GM18507 (cell line): ENCODE measurements at regions not wholly inside any gene's neighbourhood (a gene's known extent, or its start where the extent isn't known, plus 50 kb on each side); places are given as distances from the start of the nearest gene placed in this dataset.
"Not testable (repeated sequence)": the region's sequence is repeated elsewhere in the genome, so short reads cannot be mapped to it uniquely, and the experiment has no call there.

ENCODE experiments used
- DNase-seq: peaks from one replicate; pipeline ENCODE4 v3.0.0; 2011; ENCODE audit warnings: low read depth; ENCODE audit not compliant: insufficient read length; ENCODE audit errors: extremely low spot score
- FAIRE-seq: peaks from 2 replicates; lab custom pipeline; 2011; peaks lifted over from hg19 to GRCh38; lab: Jason Lieb, UNC

DNA sequence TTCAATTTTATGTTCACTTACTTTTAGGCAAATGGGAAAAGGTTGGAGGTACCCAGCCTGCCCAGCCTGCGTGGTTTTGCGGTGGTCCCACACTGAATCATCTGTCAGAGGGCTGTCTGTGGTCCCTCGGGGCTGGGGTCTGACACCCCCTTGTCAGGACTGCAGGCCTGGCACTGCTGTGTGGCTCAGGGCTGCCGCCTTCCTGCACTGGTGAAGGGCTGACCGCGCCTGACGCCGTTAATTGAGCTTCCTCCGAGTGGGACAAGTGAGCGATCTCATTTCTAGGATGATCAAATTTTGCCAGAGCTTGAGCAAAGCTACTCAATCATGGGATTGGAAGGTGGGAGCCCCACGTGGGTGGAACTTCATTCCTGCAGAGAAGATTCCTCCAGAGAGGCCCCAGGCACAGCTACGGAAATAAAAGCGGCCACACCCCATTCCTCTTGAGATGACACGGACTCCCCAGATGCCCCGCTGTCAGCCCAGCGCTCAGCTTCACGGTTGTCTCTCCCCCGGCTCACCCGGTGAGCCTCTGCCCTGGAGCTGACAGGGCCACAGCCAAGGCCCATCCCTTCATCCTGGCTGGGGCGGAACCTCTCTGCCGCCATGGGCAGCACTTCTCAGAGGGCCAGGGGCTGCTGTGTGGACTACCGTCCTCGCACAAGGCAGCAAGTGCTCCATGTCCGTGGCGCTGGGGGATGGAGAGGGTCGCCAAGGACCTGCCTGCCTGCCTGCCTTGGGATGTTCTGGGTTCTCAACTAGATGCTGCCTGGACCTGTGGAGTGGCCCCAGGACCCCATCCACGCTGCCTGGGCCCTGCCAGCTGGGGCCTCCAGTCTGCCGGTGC is 215.5 kb upstream of the SGCG start:
- FAIRE-seq, DNase-seq: not testable (repeated sequence)

DNA sequence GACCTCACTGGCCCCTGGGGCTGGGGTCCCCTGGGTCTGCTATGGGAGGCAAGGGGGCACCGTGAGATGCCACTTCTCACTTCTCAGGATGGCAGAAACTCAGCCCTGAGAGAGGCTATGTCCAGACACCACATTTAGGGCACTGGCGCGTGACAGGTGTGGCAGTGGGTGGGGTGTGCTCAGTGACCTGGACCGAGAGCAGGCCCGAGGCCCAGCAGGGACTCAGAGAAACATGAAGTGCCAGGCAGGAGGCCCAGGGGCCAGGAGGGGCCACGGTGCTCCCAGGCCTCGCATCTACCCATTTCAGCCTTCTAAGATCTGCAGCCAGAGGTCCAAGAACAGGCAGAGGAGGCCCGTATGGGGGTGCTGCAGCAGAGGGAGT is 214.9 kb upstream of the SGCG start:
- FAIRE-seq, DNase-seq: not testable (repeated sequence)

DNA sequence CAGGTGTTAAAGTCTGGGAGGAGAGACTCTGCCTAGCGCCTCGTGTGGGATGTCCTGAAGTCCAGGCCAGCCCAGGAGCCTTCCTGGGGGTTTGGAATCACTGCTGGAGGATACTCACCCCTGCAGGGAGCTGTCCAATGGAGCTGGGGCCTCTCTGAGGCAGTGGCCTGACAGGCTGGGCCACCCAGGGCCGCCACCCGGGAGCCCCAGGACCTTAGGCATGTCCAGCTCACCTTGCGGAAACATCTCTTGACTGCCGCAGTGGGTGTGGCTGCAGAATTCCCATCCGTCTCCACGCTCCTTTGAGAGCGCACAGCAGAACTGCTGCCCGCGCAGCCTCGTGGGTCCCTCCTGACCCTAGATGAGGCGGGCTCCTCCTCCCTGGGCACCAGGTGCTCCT is 214.0 kb upstream of the SGCG start:
- FAIRE-seq: not testable (repeated sequence)

GRCh38 chr13:22967669-22968068 is 213.1 kb upstream of the SGCG start:
- no peak for FAIRE-seq
- no peak for DNase-seq

More for the DNA sequence above, 214.0 kb upstream of the SGCG start:
- not testable (repeated sequence) for DNase-seq

DNA sequence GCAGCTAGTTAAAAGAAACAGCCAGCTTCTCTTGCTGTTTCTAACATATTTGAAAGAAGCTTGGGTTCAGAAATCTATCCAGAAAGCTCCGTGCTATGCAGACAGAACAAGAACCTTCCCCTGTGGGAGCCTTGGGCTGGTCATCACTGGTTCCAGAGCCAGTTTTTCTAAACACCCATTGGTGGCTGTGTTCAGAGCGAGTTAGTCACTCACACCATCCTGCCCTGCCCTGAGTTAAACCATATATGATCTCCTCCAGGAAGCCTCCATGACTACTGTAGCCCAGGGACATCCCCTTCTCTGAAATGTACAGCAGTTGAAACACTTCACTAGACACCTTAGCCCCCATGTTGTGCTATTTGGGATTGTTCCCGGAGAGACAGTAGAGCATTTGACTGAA is 200.8 kb upstream of the SGCG start:
- DNase-seq: no peak

GRCh38 chr13:22980936-22981335 is 199.8 kb upstream of the SGCG start:
- FAIRE-seq (no peak), DNase-seq (no peak)

More for the DNA sequence above, 200.8 kb upstream of the SGCG start:
- no peak for FAIRE-seq

- FAIRE-seq: no peak
- no peak for DNase-seq
Observed at GRCh38 chr13:22993148-22993547, 187.6 kb upstream of the SGCG start.

DNA sequence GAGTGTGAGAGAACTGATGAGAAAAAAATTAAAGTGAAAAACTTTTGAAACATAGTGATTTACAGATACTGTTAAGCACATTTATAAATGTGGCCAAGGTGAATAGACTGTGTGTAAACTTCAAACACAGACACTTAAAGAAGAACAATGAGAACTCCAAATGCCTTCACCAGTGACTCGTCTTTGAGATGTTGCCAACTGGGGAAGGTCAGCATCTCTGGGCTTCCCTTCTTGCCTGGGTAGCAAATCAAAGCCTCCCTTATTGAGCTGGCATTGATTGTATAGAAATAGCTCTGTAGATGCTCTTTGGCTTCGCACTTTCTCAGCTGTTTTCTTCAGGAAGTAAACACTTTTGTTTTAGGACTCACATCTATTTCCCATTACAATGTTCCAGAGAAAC is 177.3 kb upstream of the SGCG start:
- FAIRE-seq: no peak

DNA sequence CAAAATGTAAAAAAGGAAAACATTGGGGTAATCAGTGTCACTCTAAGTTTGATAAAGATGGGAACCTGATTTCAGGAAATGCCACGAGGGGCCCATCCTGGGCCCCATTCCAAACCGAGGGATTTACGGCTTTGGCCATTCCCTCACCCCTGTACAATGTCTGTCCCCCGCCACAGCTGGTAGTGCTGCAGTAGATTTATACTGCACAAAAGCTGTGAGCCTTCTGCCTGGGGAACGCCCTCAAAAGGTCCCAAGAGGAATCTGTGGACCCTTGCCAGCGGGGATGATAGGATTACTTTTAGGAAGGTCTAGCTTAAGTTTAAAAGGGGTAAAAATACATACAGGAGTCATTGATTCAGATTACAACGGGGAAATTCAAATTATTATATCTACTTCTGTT is 173.4 kb upstream of the SGCG start:
- FAIRE-seq (no peak), DNase-seq (no peak)

More for the DNA sequence above, 177.3 kb upstream of the SGCG start:
- DNase-seq: no peak

- FAIRE-seq (no peak), DNase-seq (no peak)
Observed at GRCh38 chr13:23018143-23018542, 162.6 kb upstream of the SGCG start.

- FAIRE-seq: peak; percentile 83
- DNase-seq: peak; percentile 5
Observed at GRCh38 chr13:23020246-23020843, 160.4 kb upstream of the SGCG start.

GRCh38 chr13:23021906-23022305 is 158.9 kb upstream of the SGCG start:
- FAIRE-seq: no peak

DNA sequence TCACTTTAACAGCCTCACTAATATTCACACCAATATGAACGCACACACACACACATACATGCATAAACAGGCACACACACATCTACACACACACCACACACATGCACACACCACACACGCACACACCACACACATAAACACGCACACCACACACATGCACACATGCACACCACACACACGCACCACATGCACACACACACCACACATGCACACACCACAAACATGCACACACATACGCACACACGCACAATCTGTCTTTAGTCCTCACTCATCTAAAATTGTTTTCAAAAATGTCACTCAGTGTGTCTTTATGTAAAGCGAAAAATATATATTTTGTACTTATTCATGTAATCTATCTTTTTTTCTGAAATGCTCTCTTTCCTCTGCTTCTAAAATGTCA is 158.1 kb upstream of the SGCG start:
- FAIRE-seq: no peak
- no peak for DNase-seq

More at GRCh38 chr13:23021906-23022305, 158.9 kb upstream of the SGCG start:
- DNase-seq: no peak

GRCh38 chr13:23025864-23026608 is 154.7 kb upstream of the SGCG start:
- DNase-seq: no peak
- FAIRE-seq: no peak

DNA sequence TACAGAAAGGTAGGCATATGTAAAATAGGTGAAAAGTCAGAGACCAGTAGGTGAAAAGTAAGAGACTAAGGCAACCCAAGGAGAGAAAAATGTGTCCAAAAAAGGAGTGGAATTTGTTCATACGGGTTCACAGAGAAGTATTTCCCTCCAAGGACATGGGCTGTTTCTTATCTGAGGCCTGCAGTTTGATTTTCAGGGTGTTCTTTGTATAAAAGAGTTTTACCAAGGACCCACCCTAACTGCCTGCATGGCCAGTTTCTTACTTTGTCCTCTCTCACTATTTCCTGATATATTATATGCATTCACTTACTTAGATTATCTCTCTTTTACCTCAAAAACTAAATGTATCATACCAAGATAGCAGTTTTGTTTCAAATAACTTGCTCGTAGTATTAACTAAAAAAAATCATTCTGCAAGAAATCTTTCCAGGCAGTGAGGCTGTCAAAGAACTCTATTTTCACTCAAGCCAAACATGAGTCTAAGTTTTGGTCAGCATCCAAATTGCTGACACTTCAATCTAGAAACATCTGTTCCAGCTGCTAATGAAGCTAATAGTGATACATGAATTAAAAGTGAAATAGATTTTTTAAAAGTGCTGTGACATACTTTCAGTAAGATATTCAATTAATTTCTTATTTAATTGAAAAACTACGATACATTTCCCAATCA is 141.4 kb upstream of the SGCG start:
- FAIRE-seq (no peak), DNase-seq (no peak)

DNA sequence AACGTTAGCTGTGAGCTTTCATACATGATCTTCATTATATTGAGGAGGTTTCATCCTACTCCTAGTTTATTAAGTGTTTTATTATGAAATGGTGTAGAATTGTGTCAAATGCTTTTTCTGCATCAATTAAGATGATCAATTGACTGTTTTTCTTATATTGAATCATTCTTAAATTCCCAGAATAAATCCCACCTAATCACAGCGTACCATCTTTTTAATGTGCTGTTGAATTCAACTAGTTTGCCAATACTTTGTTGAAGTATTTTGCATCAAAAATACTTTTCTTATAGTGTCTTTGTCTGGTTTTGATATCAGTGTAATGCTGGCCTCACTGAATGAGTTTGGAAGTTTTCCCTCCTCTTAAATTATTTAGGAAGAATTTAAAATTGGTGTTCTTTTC is 138.6 kb upstream of the SGCG start:
- no peak for DNase-seq
- FAIRE-seq: no peak

DNA sequence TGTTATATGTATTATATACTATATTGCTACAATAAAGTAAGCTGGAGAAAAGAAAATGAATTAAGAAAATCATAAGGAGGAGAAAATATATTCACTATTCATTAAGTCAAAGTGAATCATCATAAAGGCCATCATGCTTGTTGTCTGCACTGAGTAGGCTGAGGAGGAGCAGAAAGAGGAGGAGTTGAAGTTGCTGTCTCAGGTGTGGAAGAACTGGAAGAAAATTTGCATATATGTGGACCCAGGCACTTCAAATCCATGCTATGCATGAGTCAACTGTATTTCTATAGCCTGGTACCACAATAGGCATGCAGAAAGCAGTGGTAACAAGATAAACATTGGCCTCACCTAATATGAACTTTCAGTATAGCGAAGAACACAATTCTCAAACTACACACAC is 135.9 kb upstream of the SGCG start:
- FAIRE-seq (no peak), DNase-seq (no peak)

- FAIRE-seq: no peak
Observed at GRCh38 chr13:23050126-23050525, 130.7 kb upstream of the SGCG start.

DNA sequence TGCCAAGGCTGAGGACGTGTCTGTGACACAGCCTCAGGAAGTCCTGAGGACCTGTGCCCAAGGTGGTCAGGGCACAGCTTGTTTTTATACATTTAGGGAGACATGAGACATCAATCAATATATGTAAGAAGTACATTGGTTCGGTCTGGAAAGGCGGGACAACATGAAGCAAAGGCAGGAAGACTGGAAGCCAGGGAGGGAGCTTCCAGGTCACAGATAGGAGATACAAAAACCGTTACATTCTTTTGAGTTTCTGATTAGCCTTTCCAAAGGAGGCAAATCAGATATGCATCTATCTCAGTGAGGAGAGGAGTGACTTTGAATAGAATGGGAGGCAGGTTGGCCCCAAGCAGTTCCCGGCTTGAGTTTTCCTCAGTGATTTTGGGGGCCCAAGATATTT is 127.1 kb upstream of the SGCG start:
- not testable (repeated sequence) for FAIRE-seq, DNase-seq

More at GRCh38 chr13:23050126-23050525, 130.7 kb upstream of the SGCG start:
- no peak for DNase-seq

DNA sequence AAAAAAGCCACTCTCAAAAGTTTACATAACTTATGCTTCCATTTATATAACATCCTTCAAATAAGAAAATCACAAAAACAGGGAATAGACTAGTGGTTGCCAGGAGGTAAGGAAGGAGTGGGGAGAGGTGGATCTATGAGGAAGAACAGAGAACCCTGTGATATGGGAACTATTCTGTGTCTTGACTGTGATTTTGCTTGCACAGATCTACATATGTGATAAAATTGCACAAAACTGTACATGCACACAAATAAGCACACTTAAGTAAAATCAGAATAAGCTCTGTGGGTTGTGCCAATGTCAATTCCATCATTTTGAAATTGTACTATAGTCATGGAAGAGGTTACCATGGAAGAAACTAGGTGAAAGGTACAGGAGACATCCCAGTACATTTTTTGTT is 121.6 kb upstream of the SGCG start:
- DNase-seq (no peak), FAIRE-seq (no peak)
